ENCODE measurements at regions not wholly inside any gene's neighbourhood (a gene's known extent, or its start where the extent isn't known, plus 50 kb on each side); places are given as distances from the start of the nearest gene placed in this dataset.

DNA sequence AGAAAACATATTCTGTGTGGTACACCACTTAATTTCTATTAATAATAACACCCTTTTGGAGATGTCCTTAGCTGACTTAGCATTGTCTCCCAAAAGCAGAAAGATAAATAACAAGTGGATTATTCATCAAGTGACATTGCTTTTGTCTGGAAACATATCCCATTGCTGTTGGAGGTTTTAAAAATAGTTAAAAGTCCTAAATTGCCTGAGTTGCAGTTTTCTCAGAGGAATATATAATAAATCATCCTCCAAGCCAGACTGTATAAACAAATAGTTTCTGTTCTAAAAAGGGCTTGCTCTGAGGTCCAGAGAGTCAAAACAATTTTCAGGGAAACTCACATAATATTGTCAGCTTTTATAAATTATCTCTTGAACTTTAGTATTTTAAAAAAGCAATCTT is 60.4 kb upstream of the CD96 start:
- ATAC-seq, result no peak
- TF ChIP-seq SNAI2 (CRISPR knock-in tag; IDR thresholded peaks at IDR 0.05), result no peak
- no peak for TF ChIP-seq ZFP30 (CRISPR knock-in tag; IDR thresholded peaks at IDR 0.05)
- TF ChIP-seq ESRRG (CRISPR knock-in tag; IDR thresholded peaks at IDR 0.05), result no peak
- TF ChIP-seq ZNF565 (CRISPR knock-in tag; conservative IDR thresholded peaks at IDR 0.05; ENCODE audit: low read depth), result no peak
- no peak for TF ChIP-seq OSR1 (CRISPR knock-in tag; IDR thresholded peaks at IDR 0.05)
- no peak for TF ChIP-seq ZC3H10 (CRISPR knock-in tag; IDR thresholded peaks at IDR 0.05)
- no peak for TF ChIP-seq GLIS3 (CRISPR knock-in tag; IDR thresholded peaks at IDR 0.05)
- no peak for TF ChIP-seq CSDC2 (CRISPR knock-in tag; IDR thresholded peaks at IDR 0.05)
- no peak for TF ChIP-seq TCF4 (CRISPR knock-in tag; IDR thresholded peaks at IDR 0.05; ENCODE audit: borderline replicate concordance)
- TF ChIP-seq CSRNP3 (CRISPR knock-in tag; IDR thresholded peaks at IDR 0.05), result no peak
- no peak for TF ChIP-seq ZFP3 (CRISPR knock-in tag; IDR thresholded peaks at IDR 0.05)
- TF ChIP-seq, protein P1, sequence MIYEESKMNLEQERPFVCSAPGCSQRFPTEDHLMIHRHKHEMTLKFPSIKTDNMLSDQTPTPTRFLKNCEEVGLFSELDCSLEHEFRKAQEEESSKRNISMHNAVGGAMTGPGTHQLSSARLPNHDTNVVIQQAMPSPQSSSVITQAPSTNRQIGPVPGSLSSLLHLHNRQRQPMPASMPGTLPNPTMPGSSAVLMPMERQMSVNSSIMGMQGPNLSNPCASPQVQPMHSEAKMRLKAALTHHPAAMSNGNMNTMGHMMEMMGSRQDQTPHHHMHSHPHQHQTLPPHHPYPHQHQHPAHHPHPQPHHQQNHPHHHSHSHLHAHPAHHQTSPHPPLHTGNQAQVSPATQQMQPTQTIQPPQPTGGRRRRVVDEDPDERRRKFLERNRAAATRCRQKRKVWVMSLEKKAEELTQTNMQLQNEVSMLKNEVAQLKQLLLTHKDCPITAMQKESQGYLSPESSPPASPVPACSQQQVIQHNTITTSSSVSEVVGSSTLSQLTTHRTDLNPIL (CRISPR knock-in tag; IDR thresholded peaks at IDR 0.05; ENCODE audit: low read depth), result no peak
- no peak for TF ChIP-seq TOX (CRISPR knock-in tag; IDR thresholded peaks at IDR 0.05; ENCODE audit: borderline replicate concordance)
- no peak for TF ChIP-seq ISL1 (CRISPR knock-in tag; IDR thresholded peaks at IDR 0.05)
- no peak for TF ChIP-seq PPARA (CRISPR knock-in tag; IDR thresholded peaks at IDR 0.05; ENCODE audit: borderline replicate concordance)
- no peak for TF ChIP-seq ZNF8 (CRISPR knock-in tag; IDR thresholded peaks at IDR 0.05)
- TF ChIP-seq RARB (CRISPR knock-in tag; IDR thresholded peaks at IDR 0.05), result no peak

DNA sequence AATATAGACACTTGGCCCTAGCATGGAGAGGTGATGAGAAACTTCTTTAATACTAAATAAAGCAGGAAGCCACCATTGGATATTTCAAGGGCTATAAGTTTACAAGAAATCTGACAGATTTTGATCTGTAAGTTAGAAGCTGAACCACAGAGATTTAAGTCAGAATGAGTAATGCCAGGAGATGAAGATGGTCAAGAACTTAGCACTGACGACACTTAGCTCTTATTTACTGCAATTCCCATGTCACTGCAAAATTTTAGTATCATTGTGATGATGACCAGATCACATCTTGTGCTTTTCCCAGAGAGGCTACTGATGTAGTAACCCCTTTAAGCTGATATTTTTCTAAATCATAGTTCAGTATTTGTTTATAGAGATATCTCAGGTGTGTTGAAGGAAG is 59.4 kb upstream of the CD96 start:
- TF ChIP-seq, protein P1 (CRISPR knock-in tag; IDR thresholded peaks at IDR 0.05; ENCODE audit: low read depth), result no peak
- TF ChIP-seq CSDC2 (CRISPR knock-in tag; IDR thresholded peaks at IDR 0.05) (no peak), TOX (CRISPR knock-in tag; IDR thresholded peaks at IDR 0.05; ENCODE audit: borderline replicate concordance) (no peak), ISL1 (CRISPR knock-in tag; IDR thresholded peaks at IDR 0.05) (0 out of 2 replicates have a peak, but pooled peaks have one; percentile 36), ZC3H10 (CRISPR knock-in tag; IDR thresholded peaks at IDR 0.05) (no peak), SNAI2 (CRISPR knock-in tag; IDR thresholded peaks at IDR 0.05) (no peak), ZNF565 (CRISPR knock-in tag; conservative IDR thresholded peaks at IDR 0.05; ENCODE audit: low read depth) (no peak)
- ATAC-seq, result no peak

DNA sequence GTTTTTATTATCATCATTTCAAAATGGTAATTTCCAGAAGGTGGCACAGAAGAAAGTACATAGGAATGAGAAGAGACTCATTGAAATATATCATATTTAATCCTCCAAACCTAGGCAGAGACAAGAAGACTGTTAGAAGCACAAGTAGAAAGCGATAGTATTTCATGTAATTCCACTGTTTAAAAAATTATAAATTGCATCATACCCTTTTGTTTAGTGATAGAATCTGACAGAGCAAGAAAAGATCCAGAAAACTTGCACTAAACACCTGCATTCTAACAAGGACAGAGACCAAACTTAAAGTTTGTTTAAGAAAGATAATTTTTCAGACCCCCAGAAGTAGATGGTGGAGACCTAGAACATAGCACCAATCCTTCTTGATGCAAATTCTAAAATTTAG is 56.9 kb upstream of the CD96 start:
- no peak for ATAC-seq
- TF ChIP-seq ZNF70 (CRISPR knock-in tag; IDR thresholded peaks at IDR 0.05), result no peak
- TF ChIP-seq PATZ1 (CRISPR knock-in tag; IDR thresholded peaks at IDR 0.05; ENCODE audit: borderline replicate concordance), result no peak
